ENCODE measurements at regions not wholly inside any gene's neighbourhood (a gene's known extent, or its start where the extent isn't known, plus 50 kb on each side); places are given as distances from the start of the nearest gene placed in this dataset.
"Not testable (repeated sequence)": the region's sequence is repeated elsewhere in the genome, so short reads cannot be mapped to it uniquely, and the experiment has no call there.

GRCh38 chrX:1009771-1010170, 202.7 kb downstream of the CRLF2 start:
- DNase-seq, result no peak

GRCh38 chrX:1006156-1006730, 206.2 kb downstream of the CRLF2 start:
- no peak for DNase-seq

GRCh38 chrX:1002611-1003010, 209.8 kb downstream of the CRLF2 start:
- no peak for DNase-seq

GRCh38 chrX:997631-998137, 214.8 kb downstream of the CRLF2 start:
- DNase-seq, result no peak

- no peak for DNase-seq
These were observed 217.7 kb downstream of the CRLF2 start for GRCh38 chrX:994780-995179.

- no peak for DNase-seq
These were observed 222.4 kb downstream of the CRLF2 start for GRCh38 chrX:989959-990510.

GRCh38 chrX:988530-988929, 223.9 kb downstream of the CRLF2 start:
- DNase-seq, result not testable (repeated sequence)

- DNase-seq, result no peak
These were observed 230.4 kb downstream of the CRLF2 start for GRCh38 chrX:981791-982626.

- DNase-seq, result no peak
These were observed 231.7 kb downstream of the CRLF2 start for GRCh38 chrX:980587-981235.

- DNase-seq, result not testable (repeated sequence)
These were observed 233.3 kb downstream of the CRLF2 start for GRCh38 chrX:979127-979526.

- no peak for DNase-seq
These were observed 239.3 kb downstream of the CRLF2 start for GRCh38 chrX:973010-973632.

- no peak for DNase-seq
These were observed 244.1 kb downstream of the CRLF2 start for GRCh38 chrX:968148-968965.

- DNase-seq, result no peak
These were observed 245.9 kb downstream of the CRLF2 start for GRCh38 chrX:966396-967070.

- no peak for DNase-seq
These were observed 247.5 kb downstream of the CRLF2 start for GRCh38 chrX:964831-965416.

- no peak for DNase-seq
These were observed 251.6 kb downstream of the CRLF2 start for GRCh38 chrX:960821-961220.

- no peak for DNase-seq
These were observed 252.9 kb downstream of the CRLF2 start for GRCh38 chrX:959595-959994.

- DNase-seq, result not testable (repeated sequence)
These were observed 257.2 kb downstream of the CRLF2 start for GRCh38 chrX:955168-955781.

GRCh38 chrX:953879-954482, 258.5 kb downstream of the CRLF2 start:
- no peak for DNase-seq

- no peak for DNase-seq
These were observed 259.6 kb downstream of the CRLF2 start for GRCh38 chrX:952816-953215.

- not testable (repeated sequence) for DNase-seq
These were observed 265.2 kb downstream of the CRLF2 start for GRCh38 chrX:947262-947661.
